GDM1 (cell line): ENCODE measurements at regions not wholly inside any gene's neighbourhood (a gene's known extent, or its start where the extent isn't known, plus 50 kb on each side); places are given as distances from the start of the nearest gene placed in this dataset.

Experiments used
- DNase-seq: peaks from one replicate; lab custom pipeline; 2025; lab: John Stamatoyannopoulos, UW

- no peak for DNase-seq
Observed at GRCh38 chr14:98758440-98758839, 513.6 kb downstream of the BCL11B start.

GRCh38 chr14:98761993-98762392 is 510.0 kb downstream of the BCL11B start:
- no peak for DNase-seq

- DNase-seq, result no peak
Observed at GRCh38 chr14:98766818-98767217, 505.2 kb downstream of the BCL11B start.

GRCh38 chr14:98769326-98769725 is 502.7 kb downstream of the BCL11B start:
- DNase-seq, result no peak

- DNase-seq, result no peak
Observed at GRCh38 chr14:98770151-98770550, 501.8 kb downstream of the BCL11B start.

GRCh38 chr14:98773814-98774213 is 498.2 kb downstream of the BCL11B start:
- no peak for DNase-seq

- no peak for DNase-seq
Observed at GRCh38 chr14:98775892-98776291, 496.1 kb downstream of the BCL11B start.

- no peak for DNase-seq
Observed at GRCh38 chr14:98782062-98782461, 489.9 kb downstream of the BCL11B start.

- DNase-seq, result no peak
Observed at GRCh38 chr14:98785578-98785977, 486.4 kb downstream of the BCL11B start.

GRCh38 chr14:98786456-98786855 is 485.5 kb downstream of the BCL11B start:
- no peak for DNase-seq

GRCh38 chr14:98791661-98792060 is 480.3 kb downstream of the BCL11B start:
- no peak for DNase-seq

- no peak for DNase-seq
Observed at GRCh38 chr14:98792171-98792570, 479.8 kb downstream of the BCL11B start.

- no peak for DNase-seq
Observed at GRCh38 chr14:98798099-98798498, 473.9 kb downstream of the BCL11B start.

- DNase-seq, result no peak
Observed at GRCh38 chr14:98799891-98800290, 472.1 kb downstream of the BCL11B start.

GRCh38 chr14:98802044-98802443 is 470.0 kb downstream of the BCL11B start:
- DNase-seq, result no peak

- DNase-seq, result no peak
Observed at GRCh38 chr14:98803196-98803595, 468.8 kb downstream of the BCL11B start.

GRCh38 chr14:98808494-98809407 is 463.2 kb downstream of the BCL11B start:
- DNase-seq, result no peak

- DNase-seq, result no peak
Observed at GRCh38 chr14:98816195-98816594, 455.8 kb downstream of the BCL11B start.

- DNase-seq, result no peak
Observed at GRCh38 chr14:98816720-98817119, 455.3 kb downstream of the BCL11B start.

GRCh38 chr14:98819132-98819866 is 452.7 kb downstream of the BCL11B start:
- DNase-seq, result no peak

- no peak for DNase-seq
Observed at GRCh38 chr14:98819867-98820206, 452.2 kb downstream of the BCL11B start.

- DNase-seq, result no peak
Observed at GRCh38 chr14:98822917-98823316, 449.1 kb downstream of the BCL11B start.

GRCh38 chr14:98826618-98827017 is 445.4 kb downstream of the BCL11B start:
- DNase-seq, result no peak
